ENCODE measurements at regions not wholly inside any gene's neighbourhood (a gene's known extent, or its start where the extent isn't known, plus 50 kb on each side); places are given as distances from the start of the nearest gene placed in this dataset.

DNA sequence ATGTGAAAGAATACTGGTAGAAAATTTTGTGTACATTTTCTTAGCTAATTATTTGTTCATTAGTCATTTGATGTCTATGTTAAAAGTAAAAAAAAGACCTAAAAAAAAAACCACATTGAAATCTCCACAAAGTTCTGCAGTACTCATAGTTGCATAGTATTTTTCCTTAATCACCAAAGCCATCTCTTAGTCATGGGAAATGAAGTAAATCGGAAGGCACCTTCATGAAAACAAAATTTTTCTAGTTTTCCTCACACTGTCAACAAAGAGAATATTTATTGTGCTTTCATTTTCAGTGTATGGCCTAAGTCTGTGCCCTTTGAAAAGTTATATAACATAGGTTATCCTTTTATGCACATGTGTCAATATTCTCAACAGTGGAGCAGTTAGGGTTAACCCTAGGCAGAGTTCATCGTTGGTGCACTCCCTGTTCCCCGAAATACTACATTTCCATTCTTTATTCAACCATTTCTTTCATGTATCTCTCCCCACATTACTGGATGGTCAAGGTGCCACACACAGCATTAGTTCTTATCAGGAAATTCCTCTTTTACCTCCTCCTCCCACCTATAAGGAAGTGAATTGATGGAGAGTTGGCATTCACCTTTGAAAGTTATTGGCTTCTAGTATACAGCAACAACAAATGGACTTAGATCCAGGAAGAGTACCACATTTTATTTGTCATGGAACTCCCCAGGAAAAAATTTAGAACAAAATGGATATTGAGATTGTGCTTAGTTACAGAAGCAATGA is 93.1 kb downstream of the NUDT12 start:
- no peak overlapping the region for H3K4me3 ChIP-seq
- H3K27me3 ChIP-seq = no peaks in the 10 kb centered on the region
- H3K36me3 ChIP-seq = no peaks in the 10 kb centered on the region
- no peak for DNase-seq
- no peaks in the 10 kb centered on the region for H3K9me3 ChIP-seq

DNA sequence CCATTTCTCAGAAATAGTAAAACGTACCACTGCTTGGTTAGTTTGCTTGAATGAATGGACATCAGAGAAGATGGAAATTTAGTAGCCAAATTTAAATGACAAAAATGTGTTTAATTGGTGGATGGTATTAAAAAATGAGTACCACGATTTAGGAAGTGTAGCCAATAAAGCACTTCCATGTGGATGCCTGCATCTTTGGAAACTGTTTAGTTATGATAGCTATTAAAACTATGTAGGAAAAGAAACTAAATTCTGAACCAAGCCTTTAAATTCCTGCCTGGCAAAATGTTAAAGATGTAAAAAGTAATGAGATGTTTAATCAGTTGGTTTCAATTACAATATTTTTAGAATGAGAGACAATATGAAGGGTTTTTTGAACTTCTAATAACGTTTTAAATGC is 94.8 kb downstream of the NUDT12 start:
- Histone ChIP-seq H3K9me3 (no peaks in the 10 kb centered on the region), H3K4me3 (no peak overlapping the region), H3K27me3 (no peaks in the 10 kb centered on the region), H3K36me3 (no peaks in the 10 kb centered on the region)
- no peak for DNase-seq

- Histone ChIP-seq H3K36me3 (no peaks in the 10 kb centered on the region), H3K9me3 (no peaks in the 10 kb centered on the region), H3K4me3 (no peak overlapping the region), H3K27me3 (no peaks in the 10 kb centered on the region)
- DNase-seq = peak; percentile 30
These were observed 96.1 kb downstream of the NUDT12 start for GRCh38 chr5:103466495-103466894.

DNA sequence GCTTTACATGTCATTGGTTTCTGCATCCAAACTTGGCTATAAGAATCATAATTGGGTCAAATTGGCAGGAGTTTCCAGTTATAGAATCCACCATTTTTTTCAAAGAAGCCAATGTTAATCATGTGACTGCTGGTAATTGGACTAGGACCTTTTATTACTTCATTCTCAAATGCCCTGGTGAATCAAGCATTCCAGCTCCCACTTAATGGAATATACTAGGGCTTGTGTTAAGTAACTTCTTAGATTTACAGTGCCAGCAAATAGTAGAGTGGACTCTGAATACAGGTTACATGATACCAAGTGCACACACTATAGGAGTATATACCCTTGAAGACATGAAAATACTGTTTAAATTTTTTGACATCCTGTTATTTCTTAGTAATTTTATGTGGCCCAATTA is 96.7 kb downstream of the NUDT12 start:
- H3K36me3 ChIP-seq = no peaks in the 10 kb centered on the region
- H3K4me3 ChIP-seq = no peak overlapping the region
- H3K9me3 ChIP-seq = no peaks in the 10 kb centered on the region
- H3K27me3 ChIP-seq = no peaks in the 10 kb centered on the region
- no peak for DNase-seq

DNA sequence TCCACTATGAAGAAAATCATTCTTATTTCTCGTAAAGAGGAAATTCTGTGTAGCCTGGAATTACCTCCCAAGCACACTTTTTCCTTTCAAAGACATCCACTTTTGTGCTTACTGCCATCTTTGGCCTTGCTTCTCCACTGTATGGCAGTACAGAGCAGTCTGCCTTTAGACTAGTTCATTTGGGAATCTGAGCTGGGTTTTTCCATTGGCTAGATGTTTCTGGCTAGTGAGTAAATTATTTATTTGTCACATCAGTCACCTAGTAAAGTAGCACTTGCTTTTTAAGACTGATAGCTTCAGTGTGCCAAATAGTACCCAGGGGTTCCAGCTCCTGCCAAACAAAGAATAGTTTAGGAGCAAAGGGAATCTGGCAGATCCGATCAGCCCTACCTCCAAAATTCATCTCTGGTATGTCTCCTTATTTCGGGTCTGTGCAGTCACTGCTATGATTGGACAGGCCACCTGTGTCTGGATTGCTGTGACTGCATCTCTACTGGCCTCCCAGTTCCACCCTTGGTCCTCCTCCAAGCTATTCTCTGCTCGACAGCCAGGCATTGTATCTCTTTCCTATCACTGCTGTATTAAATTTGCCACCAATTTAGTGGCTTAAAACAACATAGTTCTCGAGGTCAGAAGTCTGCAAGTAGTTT is 97.6 kb downstream of the NUDT12 start:
- H3K27me3 ChIP-seq = no peaks in the 10 kb centered on the region; the same call in 1 of the 2 replicates
- DNase-seq = peak; percentile 19
- H3K9me3 ChIP-seq = no peaks in the 10 kb centered on the region
- no peaks in the 10 kb centered on the region for H3K36me3 ChIP-seq
- H3K4me3 ChIP-seq = no peak overlapping the region

DNA sequence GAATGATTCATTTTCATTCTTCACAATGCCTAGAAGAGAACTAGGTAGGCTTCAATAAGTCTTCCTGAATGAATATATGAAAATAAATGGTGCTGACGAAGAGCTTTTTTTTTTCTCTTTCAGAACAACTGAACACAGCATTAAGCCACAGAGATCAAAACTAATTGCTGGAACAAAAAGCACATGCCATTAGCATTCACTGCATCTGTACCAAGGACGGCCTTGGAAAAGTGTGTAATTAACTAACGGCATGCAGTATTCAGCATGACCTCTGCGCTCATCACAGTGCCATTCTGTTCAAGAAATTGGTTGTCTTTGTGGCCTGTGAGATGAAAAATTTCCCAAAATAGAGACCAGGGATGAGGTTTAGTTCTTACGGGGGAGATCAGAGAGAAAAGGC is 99.3 kb downstream of the NUDT12 start:
- H3K27me3 ChIP-seq = no peaks in the 10 kb centered on the region; the same call in 1 of the 2 replicates
- H3K9me3 ChIP-seq = no peaks in the 10 kb centered on the region
- DNase-seq = no peak
- no peak overlapping the region for H3K4me3 ChIP-seq
- no peaks in the 10 kb centered on the region for H3K36me3 ChIP-seq

DNA sequence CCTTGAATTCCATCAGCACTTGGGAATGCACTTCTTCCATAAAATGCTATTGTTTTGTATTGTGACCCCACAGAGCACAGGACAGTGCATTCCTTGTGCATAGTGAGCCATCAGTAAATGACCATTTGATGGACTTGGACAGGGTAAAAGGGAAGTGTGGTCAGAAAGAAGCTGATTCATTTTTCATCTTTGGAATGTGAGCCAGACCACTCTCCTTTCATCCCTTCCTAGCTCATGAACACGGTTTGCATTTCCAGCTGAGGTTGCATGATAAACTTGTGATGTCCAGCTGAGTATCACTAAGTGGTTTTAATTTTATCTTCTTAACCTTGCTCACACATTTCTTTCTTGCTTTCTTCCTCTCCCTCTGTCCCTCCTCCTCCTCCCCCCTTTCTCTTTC is 101.3 kb downstream of the NUDT12 start:
- DNase-seq = peak; percentile 29
- H3K36me3 ChIP-seq = no peaks in the 10 kb centered on the region

DNA sequence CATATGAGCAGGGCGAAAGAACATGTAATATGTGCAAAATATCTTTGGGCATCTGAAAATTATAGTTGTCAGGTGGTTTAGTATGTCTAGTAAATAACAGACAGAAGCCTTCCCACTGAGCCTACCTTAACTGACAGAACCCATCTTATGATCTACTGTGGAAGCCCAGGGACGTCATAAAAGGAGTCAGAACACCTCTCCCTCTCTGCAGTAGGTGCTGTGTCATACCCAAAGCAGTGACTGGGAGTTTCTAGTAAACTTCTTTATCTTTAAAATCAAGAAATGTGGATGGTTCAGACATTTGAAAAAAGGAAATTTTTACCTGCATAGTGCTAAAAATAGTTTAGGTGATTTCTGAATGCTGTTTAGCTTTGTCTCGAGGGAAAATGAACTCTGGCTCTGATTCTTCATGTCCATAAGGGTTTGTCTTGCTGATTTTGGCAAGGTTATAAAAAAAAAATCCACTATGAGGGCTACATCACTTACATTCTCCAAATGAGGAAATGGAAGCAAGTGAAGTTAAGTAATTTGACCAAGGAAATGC is 104.0 kb downstream of the NUDT12 start:
- H3K9me3 ChIP-seq = no peaks in the 10 kb centered on the region
- no peak overlapping the region for H3K4me3 ChIP-seq
- H3K36me3 ChIP-seq = no peaks in the 10 kb centered on the region
- H3K27me3 ChIP-seq = no peaks in the 10 kb centered on the region; the same call in 1 of the 2 replicates
- no peak for DNase-seq

More for the DNA sequence above, 101.3 kb downstream of the NUDT12 start:
- no peaks in the 10 kb centered on the region for H3K9me3 ChIP-seq
- no peak overlapping the region for H3K4me3 ChIP-seq
- H3K27me3 ChIP-seq = no peaks in the 10 kb centered on the region; the same call in 1 of the 2 replicates

- DNase-seq = no peak
- no peaks in the 10 kb centered on the region for H3K36me3 ChIP-seq
- H3K4me3 ChIP-seq = no peak overlapping the region
- H3K9me3 ChIP-seq = no peaks in the 10 kb centered on the region
- no peaks in the 10 kb centered on the region; the same call in 1 of the 2 replicates for H3K27me3 ChIP-seq
These were observed 106.1 kb downstream of the NUDT12 start for GRCh38 chr5:103456476-103456875.

DNA sequence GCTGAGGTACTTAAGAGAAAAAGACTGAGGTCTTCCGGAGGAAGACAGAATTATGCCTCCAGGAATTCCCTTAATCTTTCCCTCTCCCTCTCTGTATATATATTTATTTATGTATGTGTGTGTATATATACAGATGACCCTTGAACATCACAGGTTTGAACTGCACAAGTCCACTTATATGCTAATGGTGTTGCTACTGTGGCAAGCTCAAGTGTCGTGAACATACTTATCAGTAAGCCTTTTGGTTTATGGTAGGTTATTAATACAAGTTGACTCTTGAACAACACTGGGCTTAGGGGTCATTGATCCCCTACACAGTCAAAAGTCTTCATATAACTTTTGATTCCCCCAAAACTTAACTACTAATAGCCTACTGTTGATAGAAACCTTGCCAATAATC is 106.8 kb downstream of the NUDT12 start:
- Histone ChIP-seq H3K36me3 (no peaks in the 10 kb centered on the region), H3K27me3 (no peaks in the 10 kb centered on the region; the same call in 1 of the 2 replicates), H3K4me3 (no peak overlapping the region), H3K9me3 (no peaks in the 10 kb centered on the region)
- DNase-seq = no peak

GRCh38 chr5:103454770-103455169 is 107.8 kb downstream of the NUDT12 start:
- H3K4me3 ChIP-seq = no peak overlapping the region
- no peaks in the 10 kb centered on the region for H3K9me3 ChIP-seq
- no peaks in the 10 kb centered on the region for H3K36me3 ChIP-seq
- no peak for DNase-seq
- no peaks in the 10 kb centered on the region for H3K27me3 ChIP-seq

DNA sequence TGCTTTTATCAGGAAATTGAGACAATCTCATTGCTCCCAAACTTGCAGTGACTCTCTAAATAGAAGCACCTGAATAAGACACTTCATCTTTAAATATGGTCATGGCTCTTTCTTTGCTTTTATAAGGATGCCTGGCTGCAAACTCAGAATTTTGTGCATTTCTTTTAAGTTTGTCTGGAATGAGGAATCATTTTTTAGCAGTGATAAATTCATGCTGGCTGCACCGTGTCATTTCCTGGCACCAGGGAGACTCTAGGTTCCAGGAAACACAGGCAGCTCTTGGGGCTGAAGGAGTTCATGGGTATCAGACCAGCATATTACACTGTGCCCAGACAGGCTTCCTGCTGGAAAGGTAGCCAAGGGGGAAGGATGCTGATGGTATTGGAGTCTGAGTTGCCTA is 109.9 kb downstream of the NUDT12 start:
- no peaks in the 10 kb centered on the region for H3K27me3 ChIP-seq
- H3K9me3 ChIP-seq = no peaks in the 10 kb centered on the region; the same call in 1 of the 2 replicates

GRCh38 chr5:103452089-103452488 is 110.5 kb downstream of the NUDT12 start:
- Histone ChIP-seq H3K9me3 (no peaks in the 10 kb centered on the region; the same call in 1 of the 2 replicates), H3K27me3 (no peaks in the 10 kb centered on the region), H3K4me3 (no peak overlapping the region), H3K36me3 (no peaks in the 10 kb centered on the region)
- DNase-seq = no peak

More for the DNA sequence above, 109.9 kb downstream of the NUDT12 start:
- Histone ChIP-seq H3K36me3 (no peaks in the 10 kb centered on the region), H3K4me3 (no peak overlapping the region)
- DNase-seq = peak; percentile 75

- no peaks in the 10 kb centered on the region; the same call in 1 of the 2 replicates for H3K9me3 ChIP-seq
- no peaks in the 10 kb centered on the region for H3K27me3 ChIP-seq
- no peak for DNase-seq
- no peaks in the 10 kb centered on the region for H3K36me3 ChIP-seq
- H3K4me3 ChIP-seq = no peak overlapping the region
These were observed 111.3 kb downstream of the NUDT12 start for GRCh38 chr5:103451261-103451660.

GRCh38 chr5:103450333-103451061 is 112.1 kb downstream of the NUDT12 start:
- Histone ChIP-seq H3K4me3 (no peak overlapping the region), H3K36me3 (no peaks in the 10 kb centered on the region), H3K27me3 (no peaks in the 10 kb centered on the region), H3K9me3 (no peaks in the 10 kb centered on the region; the same call in 1 of the 2 replicates)
- peak; percentile 30 for DNase-seq

DNA sequence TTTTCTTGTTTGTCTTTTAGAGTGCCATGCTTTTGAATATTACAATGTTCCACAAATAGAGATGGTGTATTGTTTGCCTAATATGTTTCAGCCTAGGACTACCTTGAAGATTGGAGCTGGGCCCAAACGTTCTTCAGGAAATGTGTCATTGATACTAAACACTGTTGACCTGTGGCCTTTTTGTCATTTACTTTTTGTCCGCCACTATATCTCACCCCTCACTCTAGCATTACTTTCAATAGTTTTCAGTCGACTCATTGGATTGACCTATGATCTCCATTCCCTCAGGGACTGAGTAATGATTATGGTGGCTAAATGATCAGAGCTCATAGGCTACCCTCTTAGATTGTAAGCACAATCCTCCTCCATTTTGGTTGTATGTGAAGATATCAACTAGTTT is 115.8 kb downstream of the NUDT12 start:
- Histone ChIP-seq H3K36me3 (no peaks in the 10 kb centered on the region), H3K9me3 (no peaks in the 10 kb centered on the region; the same call in 1 of the 2 replicates), H3K4me3 (no peak overlapping the region), H3K27me3 (no peaks in the 10 kb centered on the region)
- DNase-seq = no peak
